GM12878 (cell line): ENCODE measurements at regions not wholly inside any gene's neighbourhood (a gene's known extent, or its start where the extent isn't known, plus 50 kb on each side); places are given as distances from the start of the nearest gene placed in this dataset.

Source experiments
- HDAC6 ChIP-seq: fragments of 200-600 bp; sonication (generic); IDR thresholded peaks from one replicate; pipeline ENCODE4 v1.8.0; 2017; ENCODE audit warnings: antibody characterized with exemption; ENCODE audit not compliant: unreplicated experiment
- SIN3A ChIP-seq: IDR thresholded peaks from 2 replicates; pipeline ENCODE4 v1.6.1; 2012; ENCODE audit warnings: low read depth, low read length, improper control_type of control experiment
- SP1 ChIP-seq: IDR thresholded peaks from one replicate; pipeline ENCODE4 v1.6.1; 2011; ENCODE audit warnings: low read depth, low read length
- TF ChIP-seq, protein P1 (sequence below), 3 experiments: IDR thresholded peaks in 2 of 3; conservative IDR thresholded peaks in 1 of 3; 2 replicates each; pipeline ENCODE4 v1.5.1; 2011; ENCODE audit warnings: low read depth in 3 of 3, low read length in 3 of 3, mild to moderate bottlenecking in 3 of 3, control low read depth in 2 of 3, moderate library complexity in 2 of 3, inconsistent platforms in 1 of 3, mixed read lengths in 1 of 3; ENCODE audit not compliant: control insufficient read depth in 2 of 3, insufficient read depth in 1 of 3; ENCODE audit errors: extremely low read depth in 1 of 3

DNA sequence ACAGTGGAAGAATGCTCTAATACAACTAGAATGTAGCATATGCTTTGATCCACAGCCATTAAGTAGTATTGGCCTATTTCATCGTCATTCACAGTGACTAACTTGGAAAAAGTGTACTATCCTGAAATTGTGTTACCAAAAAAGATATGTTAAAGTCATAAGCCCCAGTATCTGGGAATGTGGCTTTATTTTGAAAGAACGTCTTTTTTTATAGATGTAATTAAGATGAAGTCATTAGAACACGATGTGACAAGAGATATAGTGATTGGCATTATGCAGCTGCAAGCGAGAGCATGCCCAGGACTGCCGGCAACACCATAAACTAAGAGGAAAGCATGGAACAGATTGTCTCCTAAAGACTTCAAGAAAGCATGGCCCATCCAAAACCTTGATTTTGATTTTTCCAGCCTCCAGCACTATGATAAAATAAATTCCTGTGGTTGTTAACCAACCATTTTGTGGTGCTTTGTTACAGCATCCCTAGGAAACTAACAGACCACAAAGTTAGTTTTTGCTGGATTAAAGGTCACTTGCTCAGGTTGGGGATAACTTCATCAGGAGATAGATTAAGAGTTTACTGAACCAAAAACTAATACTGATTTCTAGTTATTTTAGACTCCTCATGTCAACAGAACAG lies 870.6 kb upstream of the LRRC4C start:
- TF ChIP-seq, protein P1, sequence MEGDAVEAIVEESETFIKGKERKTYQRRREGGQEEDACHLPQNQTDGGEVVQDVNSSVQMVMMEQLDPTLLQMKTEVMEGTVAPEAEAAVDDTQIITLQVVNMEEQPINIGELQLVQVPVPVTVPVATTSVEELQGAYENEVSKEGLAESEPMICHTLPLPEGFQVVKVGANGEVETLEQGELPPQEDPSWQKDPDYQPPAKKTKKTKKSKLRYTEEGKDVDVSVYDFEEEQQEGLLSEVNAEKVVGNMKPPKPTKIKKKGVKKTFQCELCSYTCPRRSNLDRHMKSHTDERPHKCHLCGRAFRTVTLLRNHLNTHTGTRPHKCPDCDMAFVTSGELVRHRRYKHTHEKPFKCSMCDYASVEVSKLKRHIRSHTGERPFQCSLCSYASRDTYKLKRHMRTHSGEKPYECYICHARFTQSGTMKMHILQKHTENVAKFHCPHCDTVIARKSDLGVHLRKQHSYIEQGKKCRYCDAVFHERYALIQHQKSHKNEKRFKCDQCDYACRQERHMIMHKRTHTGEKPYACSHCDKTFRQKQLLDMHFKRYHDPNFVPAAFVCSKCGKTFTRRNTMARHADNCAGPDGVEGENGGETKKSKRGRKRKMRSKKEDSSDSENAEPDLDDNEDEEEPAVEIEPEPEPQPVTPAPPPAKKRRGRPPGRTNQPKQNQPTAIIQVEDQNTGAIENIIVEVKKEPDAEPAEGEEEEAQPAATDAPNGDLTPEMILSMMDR (IDR thresholded peaks at IDR 0.05 in 2 of 3, conservative IDR thresholded peaks at IDR 0.05 in 1 of 3; ENCODE audit: control insufficient read depth in 2 of 3, extremely low read depth in 1 of 3, insufficient read depth in 1 of 3, low read depth in 3 of 3, low read length in 3 of 3) = no peak
- TF ChIP-seq HDAC6 (no peak), SP1 (no peak), SIN3A (no peak)
